GM21526 (cell line): ENCODE measurements at regions not wholly inside any gene's neighbourhood (a gene's known extent, or its start where the extent isn't known, plus 50 kb on each side); places are given as distances from the start of the nearest gene placed in this dataset.
"Not testable (repeated sequence)": the region's sequence is repeated elsewhere in the genome, so short reads cannot be mapped to it uniquely, and the experiment has no call there.

ENCODE experiments used
- ATAC-seq: cut with Tn5 transposase; IDR thresholded peaks from one replicate; pipeline ENCODE4 v1.9.1; 2021; ENCODE audit warnings: moderate library complexity; ENCODE audit not compliant: unreplicated experiment, low FRiP score

DNA sequence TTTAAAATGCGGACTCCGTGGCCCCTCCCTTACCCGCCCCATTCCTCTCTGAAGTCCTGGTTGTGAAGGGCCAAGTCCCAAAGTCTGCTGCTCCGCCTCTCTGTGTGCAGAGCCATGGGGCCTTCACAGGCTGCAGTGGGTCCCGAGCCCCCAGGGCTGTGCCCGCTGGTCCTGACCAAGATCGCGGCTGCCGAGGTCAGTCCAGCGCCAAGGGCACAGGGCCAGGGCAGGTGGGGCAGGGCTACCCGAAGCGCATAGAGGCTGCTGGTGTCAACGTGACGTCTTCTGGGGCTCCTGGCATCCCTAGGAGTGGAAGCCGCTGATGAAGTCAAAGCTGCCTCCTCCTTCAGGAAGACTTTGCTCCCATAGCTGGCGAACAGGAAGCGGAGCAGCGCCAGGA, 858.8 kb downstream of the TUBA3C start:
- ATAC-seq: not testable (repeated sequence)

DNA sequence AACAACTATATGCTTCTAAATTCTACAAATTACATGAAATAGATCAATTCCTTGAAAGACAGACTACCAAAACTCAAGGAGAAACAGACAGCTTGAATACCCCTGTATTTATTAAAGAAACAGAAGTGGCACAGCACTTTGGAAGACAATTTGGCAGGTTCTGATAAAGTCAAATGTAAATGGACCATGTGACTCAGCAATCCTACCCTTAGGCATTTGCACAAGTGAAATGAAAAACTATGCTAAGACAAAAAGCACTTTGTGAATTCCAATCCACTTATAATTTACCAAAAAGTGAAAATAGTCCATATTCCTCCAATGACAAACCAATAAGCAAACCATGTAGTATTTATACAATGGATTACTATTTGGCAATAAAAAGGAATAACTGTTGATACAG, 862.0 kb downstream of the TUBA3C start:
- not testable (repeated sequence) for ATAC-seq

DNA sequence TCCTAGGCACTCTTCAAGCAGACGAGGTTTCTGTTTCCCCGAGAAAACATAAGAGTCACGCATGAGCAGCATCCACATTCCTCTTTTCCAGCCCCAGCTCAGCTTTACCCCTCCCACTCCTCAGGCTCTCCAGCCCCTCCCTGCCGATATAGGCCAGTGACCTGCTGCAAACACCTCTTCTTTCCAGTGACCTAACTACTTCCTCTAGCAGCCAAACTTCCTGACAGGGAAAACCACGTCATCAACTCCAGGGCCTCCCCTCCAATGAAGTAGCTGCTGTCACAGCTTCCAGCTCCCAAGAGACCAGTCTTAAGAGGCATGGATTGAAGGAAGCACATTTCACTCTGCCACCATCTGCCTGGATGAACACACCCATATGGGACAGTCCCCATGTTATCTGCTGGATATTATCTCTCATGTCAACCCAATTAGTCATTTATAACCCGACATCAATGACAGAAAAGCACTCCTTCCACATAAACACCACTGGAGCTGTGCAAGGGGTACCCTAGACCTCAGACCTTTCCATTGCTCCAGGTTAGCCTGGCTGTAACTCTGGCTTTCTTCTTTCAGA, 878.3 kb downstream of the TUBA3C start:
- ATAC-seq: not testable (repeated sequence)

DNA sequence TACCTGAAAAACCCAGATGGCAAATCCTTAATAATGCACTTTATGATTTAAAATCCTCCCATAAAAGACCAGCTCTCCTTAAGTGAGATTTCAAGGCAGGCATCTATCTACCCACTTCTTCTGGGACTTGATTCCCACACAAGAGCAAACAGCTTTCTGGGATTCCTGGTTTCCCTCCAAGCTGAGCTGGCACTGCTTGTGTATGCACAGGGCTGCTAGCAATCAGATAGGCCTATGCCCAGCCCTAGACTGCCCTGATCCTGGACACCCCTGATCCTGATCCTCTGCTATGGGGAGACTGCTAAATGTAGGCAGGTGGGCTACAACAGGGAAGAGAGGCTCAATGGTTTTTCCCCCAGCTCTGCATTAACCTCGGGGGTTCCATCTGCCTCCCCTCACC, 880.7 kb downstream of the TUBA3C start:
- not testable (repeated sequence) for ATAC-seq

DNA sequence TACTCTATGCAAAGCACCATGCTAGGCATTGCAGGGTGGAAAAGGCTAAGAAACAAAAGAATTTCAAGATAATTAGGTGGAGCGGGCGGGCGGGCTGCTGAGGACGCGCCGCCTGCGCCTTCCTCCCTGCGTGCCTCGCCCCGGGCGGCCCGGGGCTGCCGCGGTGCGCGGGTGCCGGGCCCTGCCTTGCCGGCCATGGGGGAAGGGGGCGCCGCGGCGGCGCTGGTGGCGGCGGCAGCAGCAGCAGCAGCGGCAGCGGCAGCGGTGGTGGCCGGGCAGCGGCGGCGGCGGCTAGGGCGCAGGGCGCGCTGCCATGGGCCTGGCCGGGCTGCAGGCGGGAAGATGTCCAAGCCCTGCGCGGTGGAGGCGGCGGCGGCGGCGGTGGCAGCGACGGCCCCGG, 884.3 kb downstream of the TUBA3C start:
- not testable (repeated sequence) for ATAC-seq

DNA sequence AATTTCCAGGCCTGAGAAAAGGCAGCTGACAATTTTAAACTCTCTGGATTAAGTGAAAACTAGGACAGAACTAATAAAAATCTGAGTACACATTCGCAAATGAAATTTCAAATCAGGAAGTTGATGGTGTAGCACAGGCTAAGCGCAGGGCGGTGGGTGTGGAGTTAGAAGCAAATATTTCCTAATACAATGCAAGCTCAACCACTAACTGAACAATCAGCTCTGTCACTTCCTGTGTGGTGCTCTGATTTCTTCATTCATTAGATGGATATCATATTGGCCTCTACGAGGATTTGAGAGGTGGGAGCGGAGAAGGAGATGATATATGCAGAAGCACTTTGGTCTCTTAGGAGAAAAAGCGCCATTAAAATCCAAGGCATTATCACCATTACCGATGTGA, 885.0 kb downstream of the TUBA3C start:
- ATAC-seq: not testable (repeated sequence)

DNA sequence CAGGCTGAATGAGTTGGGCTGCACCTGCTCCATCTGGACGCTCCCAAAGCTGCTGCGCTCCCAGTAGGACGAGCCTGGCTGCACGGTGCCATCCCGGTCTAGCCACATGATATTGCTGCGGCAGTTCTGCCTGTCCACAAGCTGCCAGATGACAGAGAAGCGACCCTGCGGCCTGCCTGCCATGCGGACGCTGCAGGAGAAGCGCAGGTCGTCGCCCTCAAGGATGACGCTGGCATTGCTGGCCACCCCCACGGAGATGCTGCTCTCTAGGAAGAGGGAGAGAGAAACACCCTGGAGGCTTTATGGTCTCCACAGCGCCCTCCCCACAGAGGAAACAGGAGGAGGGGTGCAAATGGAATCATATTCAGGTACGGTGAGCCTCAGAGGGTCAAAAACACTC, 887.3 kb downstream of the TUBA3C start:
- not testable (repeated sequence) for ATAC-seq

DNA sequence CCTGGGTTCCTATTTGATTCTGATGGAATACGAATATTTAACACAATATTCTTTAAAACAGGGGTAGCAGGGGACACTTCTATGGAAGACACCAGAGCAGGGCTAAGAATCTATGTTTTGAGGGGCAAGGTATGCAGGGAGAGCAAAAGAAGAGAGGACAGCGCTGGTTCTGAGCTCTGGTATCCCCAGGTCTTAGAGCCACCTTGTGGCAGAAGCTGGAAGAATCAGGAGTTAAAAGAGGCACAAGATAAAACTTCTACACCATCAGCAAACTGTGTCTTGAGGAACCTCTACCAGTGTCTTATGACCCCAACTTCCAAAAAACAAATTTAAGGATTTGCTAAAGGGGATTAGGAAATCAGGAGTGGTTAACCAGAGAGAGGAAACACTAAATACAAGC, 894.8 kb downstream of the TUBA3C start:
- not testable (repeated sequence) for ATAC-seq

DNA sequence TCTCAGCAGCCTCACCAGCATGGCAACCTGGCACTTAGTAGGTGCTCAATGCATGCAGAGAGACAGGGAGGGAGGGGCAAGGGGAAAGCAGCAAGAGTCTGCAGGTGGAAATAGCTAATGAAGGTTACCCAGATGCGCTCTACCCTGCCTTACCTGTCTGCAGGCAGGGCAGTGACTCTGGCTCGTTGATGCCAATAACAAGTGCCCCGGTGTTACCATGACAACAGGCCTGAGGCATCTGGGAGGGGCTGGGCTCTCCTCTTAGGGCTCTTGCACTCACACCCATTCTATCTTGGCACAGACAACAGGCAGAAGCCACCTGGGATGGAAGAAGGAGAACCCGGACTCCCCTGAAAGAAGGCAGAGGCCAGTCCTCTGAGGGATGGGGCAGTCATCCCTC, 896.0 kb downstream of the TUBA3C start:
- ATAC-seq: not testable (repeated sequence)

DNA sequence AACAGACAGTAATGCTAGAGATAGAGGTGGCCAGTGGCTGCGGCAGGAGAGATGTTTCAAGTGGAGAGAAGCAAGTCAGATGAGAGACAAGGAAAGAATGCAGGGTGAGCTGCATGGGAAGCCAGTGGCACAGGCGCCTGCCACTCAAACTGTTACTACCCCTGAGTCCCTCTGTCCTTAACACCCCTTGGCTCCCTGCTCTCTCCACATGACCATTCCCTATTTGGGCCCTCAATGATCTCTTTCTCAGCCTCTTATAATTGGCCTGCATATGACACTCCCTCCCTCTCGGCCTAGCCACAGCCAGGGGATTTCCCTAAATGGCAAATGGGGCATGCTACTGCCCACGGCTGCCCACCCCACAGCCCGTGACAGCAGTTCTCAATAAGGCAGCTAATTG, 897.6 kb downstream of the TUBA3C start:
- not testable (repeated sequence) for ATAC-seq

DNA sequence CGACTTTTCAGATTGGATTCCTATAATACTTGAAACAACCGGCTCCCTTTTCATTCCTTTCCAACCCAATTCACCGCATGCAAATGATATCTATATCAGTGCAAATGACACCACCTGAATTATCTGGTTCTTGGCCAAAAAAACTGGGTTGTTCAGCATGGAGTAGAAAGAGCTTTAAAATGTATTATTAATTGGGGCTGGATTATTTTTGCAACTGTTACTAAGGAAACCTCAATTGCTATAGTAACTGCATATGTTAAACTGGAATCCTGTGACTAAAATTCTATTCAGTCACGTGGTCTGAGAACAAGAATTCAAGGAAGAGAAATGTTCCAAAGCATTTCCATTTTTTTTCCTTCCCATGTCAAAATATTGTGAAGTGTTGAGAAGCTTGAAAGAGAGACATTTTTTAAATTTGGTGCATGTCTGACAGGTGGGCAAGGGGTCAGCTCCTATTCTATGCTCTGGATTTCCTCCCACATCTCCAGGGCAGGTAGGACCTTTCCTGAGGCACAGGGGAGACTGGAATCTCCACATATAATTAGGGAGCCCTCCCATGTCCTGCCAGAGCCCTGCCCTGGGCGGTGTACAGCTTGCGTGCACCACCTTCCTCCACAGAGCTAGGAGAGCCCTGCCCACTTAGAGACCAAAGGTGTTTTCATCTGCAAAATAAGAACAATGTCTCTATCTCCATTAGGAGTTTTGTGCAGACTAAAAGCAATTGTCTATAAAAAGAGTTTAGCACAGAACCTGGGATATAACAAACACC, 899.6 kb downstream of the TUBA3C start:
- not testable (repeated sequence) for ATAC-seq

DNA sequence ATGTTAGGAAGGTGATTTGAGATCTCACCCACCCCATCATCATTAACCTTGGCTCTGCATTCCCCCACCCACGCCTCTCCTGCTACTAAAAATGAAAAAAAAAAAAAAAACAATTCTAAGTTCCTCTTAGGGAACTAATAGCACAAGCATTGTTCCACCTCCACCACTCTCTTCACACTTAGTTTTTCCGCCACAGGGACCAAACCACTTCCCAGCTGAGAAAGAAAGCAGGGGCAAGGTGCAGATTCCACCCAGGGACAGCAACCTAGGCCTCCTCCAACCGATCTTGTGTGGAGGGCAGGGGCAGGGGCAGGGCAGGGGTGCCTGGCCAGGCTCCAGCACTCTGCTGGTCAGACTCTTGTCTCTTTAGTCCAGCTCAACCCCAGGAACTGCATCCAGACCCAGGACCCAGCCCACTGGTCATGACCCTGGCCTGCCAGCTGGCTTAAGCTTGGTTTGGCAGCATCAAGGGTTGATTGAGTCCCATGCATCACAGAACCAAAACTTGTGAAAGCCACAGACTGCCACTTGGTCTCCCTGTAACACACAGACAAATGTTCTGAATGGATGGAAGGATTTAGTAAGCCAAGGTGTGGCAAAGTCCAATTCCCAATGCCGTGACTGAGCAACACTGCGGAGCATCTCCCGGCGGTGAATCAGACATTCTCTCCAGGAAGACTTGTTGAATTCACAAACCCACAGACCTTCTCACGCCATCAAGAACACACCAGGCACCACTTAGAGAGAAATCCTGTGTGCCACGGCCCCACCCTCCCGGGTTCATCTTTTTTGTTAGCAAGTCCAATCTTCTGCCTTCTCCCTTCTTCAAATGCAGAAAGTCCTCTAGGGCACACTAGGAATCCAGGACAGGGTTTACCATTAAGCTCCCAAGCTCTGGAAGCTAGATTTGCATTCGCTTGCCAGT, 900.5 kb downstream of the TUBA3C start:
- not testable (repeated sequence) for ATAC-seq

DNA sequence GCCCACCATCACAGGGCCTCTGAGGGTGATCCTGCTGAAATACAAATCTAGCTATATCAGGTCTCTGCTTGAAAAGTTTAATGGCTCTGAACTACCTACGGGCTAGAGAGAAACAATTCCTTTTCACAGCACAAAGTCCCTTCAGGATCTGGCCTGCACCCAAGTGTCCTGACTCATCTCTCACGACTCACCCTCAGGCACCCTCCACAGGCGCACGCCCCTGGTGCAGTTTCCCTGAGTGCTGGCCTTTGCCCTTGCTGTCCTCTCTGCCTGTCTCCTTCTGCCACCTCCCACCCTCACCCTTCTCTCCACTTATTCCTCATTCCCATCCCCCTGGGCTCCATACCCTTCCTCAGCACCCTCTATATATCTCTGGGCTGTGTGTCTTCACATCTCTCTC, 901.7 kb downstream of the TUBA3C start:
- ATAC-seq: not testable (repeated sequence)

DNA sequence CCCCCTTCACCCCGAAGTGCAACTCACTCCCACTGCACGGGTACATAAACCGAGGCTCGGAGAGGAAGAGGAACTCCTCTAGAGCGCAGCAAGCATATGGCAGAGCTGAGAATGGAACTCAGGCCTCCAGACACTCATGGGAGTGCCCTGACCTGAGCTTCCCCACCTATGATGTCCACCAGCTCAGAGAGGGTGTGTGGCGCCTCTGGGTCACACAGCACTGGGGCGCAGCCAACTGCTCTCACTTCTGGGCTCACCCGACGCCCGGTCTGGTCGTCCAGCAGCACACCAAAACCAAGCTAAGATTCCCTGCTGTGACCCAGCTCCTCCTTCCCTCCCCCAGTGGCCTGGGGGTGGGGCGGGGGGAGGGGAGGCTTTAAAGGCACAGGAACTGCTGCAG, 904.3 kb downstream of the TUBA3C start:
- ATAC-seq: not testable (repeated sequence)

DNA sequence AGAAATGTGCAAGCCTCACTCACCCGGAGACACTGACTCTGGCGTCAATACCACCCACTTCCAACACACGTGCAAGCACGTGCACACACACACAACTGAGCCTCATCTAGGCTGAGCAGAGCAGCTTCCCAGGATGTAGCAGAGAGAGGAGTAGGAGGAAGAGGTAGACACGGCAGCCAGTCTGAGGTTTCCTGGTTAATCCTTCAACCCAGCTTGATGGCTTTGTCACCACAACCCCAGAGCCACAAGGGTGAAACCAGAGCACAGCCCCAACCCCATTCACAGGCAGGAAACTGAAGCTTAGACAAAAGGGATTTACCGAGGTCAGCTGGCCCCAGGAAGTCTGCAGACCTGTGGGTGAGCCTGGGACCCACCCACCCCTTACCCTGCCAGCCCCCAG, 905.3 kb downstream of the TUBA3C start:
- ATAC-seq: not testable (repeated sequence)

DNA sequence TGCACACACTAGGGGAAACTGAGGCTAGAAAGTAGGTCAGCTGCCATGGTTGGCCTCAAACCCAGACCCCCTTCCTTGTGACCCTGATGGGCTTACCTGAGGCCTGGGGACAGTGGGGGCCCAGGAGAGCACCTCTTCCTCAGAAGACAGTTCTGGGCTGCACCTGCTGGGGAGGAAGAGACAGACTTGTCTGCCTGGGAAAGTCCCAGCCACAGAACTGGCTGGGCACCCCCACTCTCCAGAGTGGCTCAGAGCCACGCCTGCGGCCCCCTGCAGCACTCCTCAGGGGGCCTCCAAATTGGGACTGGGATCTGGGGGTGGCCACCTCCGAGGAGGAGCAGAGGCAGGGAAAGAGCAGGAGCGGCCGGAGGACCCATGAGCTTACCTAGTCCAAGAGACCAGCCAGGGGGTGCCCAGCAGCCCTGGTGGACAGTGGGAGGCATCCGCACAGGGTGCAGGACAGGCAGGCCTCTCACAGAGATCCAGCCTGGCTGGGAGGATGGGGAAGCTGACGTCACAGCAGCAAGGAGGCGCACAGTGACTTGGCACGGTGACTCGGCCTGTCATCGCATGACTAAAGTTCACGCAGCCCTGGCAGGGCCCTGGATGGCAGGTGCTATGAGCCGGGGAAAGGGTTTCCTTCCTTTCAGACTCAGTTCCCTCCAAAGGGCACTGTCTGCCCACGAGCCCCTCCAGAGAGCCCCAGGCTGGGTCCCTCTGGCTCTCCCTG, 907.7 kb downstream of the TUBA3C start:
- ATAC-seq: not testable (repeated sequence)

DNA sequence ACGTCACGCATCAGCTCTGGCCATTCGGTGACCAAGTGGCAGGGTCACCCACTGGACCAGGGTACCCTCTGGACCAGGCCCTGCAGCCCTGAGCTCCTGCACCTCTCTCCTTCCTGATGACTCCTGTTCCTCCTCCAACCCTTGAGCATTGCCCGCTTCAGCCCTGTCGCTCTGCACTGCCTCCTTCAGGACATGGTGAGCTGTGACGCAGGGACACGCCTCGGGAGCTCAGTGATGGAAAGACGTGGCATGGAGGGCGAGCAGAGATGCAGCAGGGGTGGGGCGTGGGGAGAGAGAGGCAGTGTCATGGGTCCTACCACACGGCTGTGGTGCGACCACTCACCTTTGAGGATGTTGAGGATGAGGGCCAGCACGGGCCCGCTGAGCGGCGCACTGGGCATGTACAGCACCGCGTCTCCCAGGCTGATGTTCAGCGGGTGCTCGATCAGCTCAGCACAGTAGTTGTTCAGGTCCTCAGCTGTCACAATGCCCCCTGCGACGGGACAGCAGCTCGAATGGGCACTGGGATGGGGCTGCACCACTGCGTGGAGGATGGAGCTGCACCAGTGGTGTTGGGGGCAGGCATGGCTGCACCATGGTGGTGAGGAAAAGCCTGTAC, 922.7 kb downstream of the TUBA3C start:
- ATAC-seq: not testable (repeated sequence)

DNA sequence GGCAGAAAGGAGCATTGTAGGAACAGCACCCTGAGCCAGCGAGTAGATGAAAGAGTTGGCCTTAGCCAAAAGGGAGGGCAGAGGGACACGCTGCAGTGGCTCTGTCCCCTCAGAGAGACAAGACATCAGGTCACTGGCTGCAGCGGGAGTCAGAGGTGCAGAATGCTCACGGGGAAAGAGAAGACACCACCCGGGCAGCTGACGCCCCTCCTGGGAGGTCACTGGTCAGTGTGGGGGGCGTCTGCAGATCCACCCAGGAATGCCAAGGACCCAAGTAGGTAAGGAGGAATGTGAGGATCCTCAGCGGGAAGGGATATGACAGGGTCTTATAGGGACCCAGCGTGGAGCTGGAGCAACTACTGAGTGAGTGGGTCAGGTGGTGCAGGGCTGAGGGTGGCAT, 923.9 kb downstream of the TUBA3C start:
- ATAC-seq: not testable (repeated sequence)

DNA sequence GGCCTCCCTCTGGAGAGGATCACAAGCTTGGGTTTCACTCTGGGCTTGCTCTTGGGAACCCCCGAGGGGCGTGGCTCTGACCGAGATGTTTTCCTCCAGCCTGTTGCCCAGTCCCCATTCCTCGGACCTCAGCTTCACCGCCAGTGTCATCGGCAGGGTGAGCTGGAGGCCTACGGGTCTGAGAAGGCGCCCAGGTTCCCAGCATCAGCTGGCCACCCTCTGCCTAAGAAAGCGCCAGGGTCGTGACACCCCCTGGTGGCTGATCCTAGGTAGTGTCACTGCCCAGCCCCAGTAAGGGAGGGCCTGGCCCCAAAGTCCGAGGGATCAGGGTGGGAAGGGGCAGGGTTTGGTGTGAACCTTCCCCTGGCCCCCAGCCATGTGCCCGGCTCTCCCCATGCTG, 928.8 kb downstream of the TUBA3C start:
- not testable (repeated sequence) for ATAC-seq
